Aorta (tissue), 5 donors: ENCODE measurements at regions not wholly inside any gene's neighbourhood (a gene's known extent, or its start where the extent isn't known, plus 50 kb on each side); places are given as distances from the start of the nearest gene placed in this dataset.

ENCODE experiments used
- ATAC-seq: fragments of 200-7000 bp; cut with Tn5 transposase; one replicate; pipeline ENCODE4 v1.9.1; 2022; ENCODE audit warnings: moderate library complexity; ENCODE audit not compliant: low FRiP score
- DNase-seq, 2 donors: peaks; one replicate each; pipeline ENCODE4 v3.0.0-alpha.2; 2020
- H3K27ac ChIP-seq, 2 donors: one replicate each; pipeline ENCODE4 v1.5.1; 2013; ENCODE audit warnings: low read length in 2 of 2, mild to moderate bottlenecking in 2 of 2, moderate library complexity in 2 of 2, control low read depth in 1 of 2, inconsistent platforms in 1 of 2, low read depth in 1 of 2
- H3K27me3 ChIP-seq, 2 donors: one replicate each; pipeline ENCODE4 v1.6.1; 2013; ENCODE audit warnings: control low read depth in 1 of 2, low read length in 1 of 2, mild to moderate bottlenecking in 1 of 2, moderate library complexity in 1 of 2; ENCODE audit not compliant: insufficient read depth in 2 of 2, control insufficient read depth in 1 of 2
- H3K36me3 ChIP-seq, 2 donors: one replicate each; pipeline ENCODE4 v1.6.1; 2013; ENCODE audit warnings: control low read depth in 1 of 2, low read length in 1 of 2, mild to moderate bottlenecking in 1 of 2; ENCODE audit not compliant: insufficient read depth in 2 of 2, control insufficient read depth in 1 of 2
- H3K4me1 ChIP-seq, 2 donors: one replicate each; pipeline ENCODE4 v1.6.1; 2013; ENCODE audit warnings: low read length in 2 of 2, control low read depth in 1 of 2, mild to moderate bottlenecking in 1 of 2, moderate library complexity in 1 of 2; ENCODE audit not compliant: insufficient read depth in 2 of 2, control insufficient read depth in 1 of 2
- H3K4me3 ChIP-seq, 2 donors: one replicate each; pipeline ENCODE4 v1.5.1; 2013; ENCODE audit warnings: low read length in 2 of 2, control low read depth in 1 of 2, mild to moderate bottlenecking in 1 of 2
- H3K9me3 ChIP-seq: one replicate; pipeline ENCODE4 v1.6.1; 2013; ENCODE audit warnings: mild to moderate bottlenecking, low read length; ENCODE audit not compliant: control insufficient read depth
- WGBS, 2 donors: extraction: QIAGEN DNeasy Blood & Tissue Kit; methylation state at CpG; one replicate each; pipeline ENCODE4 v1.1.7; 2013; 5-methylcytosine and 5-hydroxymethylcytosine counted together
- intact Hi-C, 2 donors: fragments of 100-400 bp; cut with DNase I; formaldehyde crosslinking; loops; one replicate each; pipeline versions ENCODE4 v1.14.2 to v1.15.0; 2022
- donor health status: healthy with polysubstance abuse.
- donor health status: Bipolar disorder and iron deficiency.
- donor health status: DM: no; HTN: no; CAD: no.
- donor health status: DM: no; HTN: no; CAD: no.
- donor health status: DM: yes; HTN: yes; CAD: no.

GRCh38 chr10:125300937-125301336, 140.6 kb upstream of the CTBP2 start:
- H3K36me3 ChIP-seq: no peaks in the 10 kb centered on the region
- ATAC-seq: no peak
- intact Hi-C loops: no loop called here

GRCh38 chr10:125299461-125299860, 139.1 kb upstream of the CTBP2 start:
- H3K27ac ChIP-seq: no peak overlapping the region
- peaks cover 0 to 3% of the 10 kb centered on the region in 2 donors for H3K27me3 ChIP-seq
- H3K9me3 ChIP-seq: peaks cover 1% of the 10 kb centered on the region
- intact Hi-C loops: no loop called here
- no peak overlapping the region for H3K4me3 ChIP-seq
- no peaks in the 10 kb centered on the region for H3K4me1 ChIP-seq
- 6 to 9% methylated on average over 2 of the region's 2 CpGs for WGBS, 2 donors
- DNase-seq (no peak), ATAC-seq (no peak)
- H3K36me3 ChIP-seq: no peaks in the 10 kb centered on the region

More at GRCh38 chr10:125300937-125301336, 140.6 kb upstream of the CTBP2 start:
- 43 to 57% methylated on average over 2 of the region's 2 CpGs for WGBS, 2 donors
- Histone ChIP-seq H3K27ac (no peak overlapping the region), H3K9me3 (peaks cover under 1% of the 10 kb centered on the region), H3K27me3 (peaks cover 0 to 3% of the 10 kb centered on the region in 2 donors), H3K4me1 (no peaks in the 10 kb centered on the region), H3K4me3 (no peak overlapping the region)
- no peak for DNase-seq

- H3K27ac ChIP-seq: no peak overlapping the region
- intact Hi-C loops: no loop called here
- H3K9me3 ChIP-seq: peaks cover 1% of the 10 kb centered on the region
- 83 to 85% methylated on average over 9 of the region's 9 CpGs for WGBS, 2 donors
- no peaks in the 10 kb centered on the region for H3K4me1 ChIP-seq
- ATAC-seq (no peak), DNase-seq (no peak)
- no peak overlapping the region for H3K4me3 ChIP-seq
- peaks cover 0 to 3% of the 10 kb centered on the region in 2 donors for H3K27me3 ChIP-seq
- no peaks in the 10 kb centered on the region for H3K36me3 ChIP-seq
Observed at GRCh38 chr10:125296598-125296997, 136.2 kb upstream of the CTBP2 start.

- peaks cover 1% of the 10 kb centered on the region for H3K9me3 ChIP-seq
- ATAC-seq (no peak), DNase-seq (no peak)
- H3K4me3 ChIP-seq: no peak overlapping the region
- no peaks in the 10 kb centered on the region for H3K27me3 ChIP-seq
- H3K36me3 ChIP-seq: no peaks in the 10 kb centered on the region
- H3K4me1 ChIP-seq: no peaks in the 10 kb centered on the region
- intact Hi-C loops: no loop called here
- no peak overlapping the region for H3K27ac ChIP-seq
- 80 to 86% methylated on average over 2 of the region's 2 CpGs for WGBS, 2 donors
Observed at GRCh38 chr10:125294109-125294508, 133.7 kb upstream of the CTBP2 start.

- H3K4me3 ChIP-seq: no peak overlapping the region
- DNase-seq (no peak), ATAC-seq (no peak)
- H3K27ac ChIP-seq: no peak overlapping the region
- H3K9me3 ChIP-seq: peaks cover 1% of the 10 kb centered on the region
- H3K36me3 ChIP-seq: no peaks in the 10 kb centered on the region
- intact Hi-C loops: no loop called here
- H3K4me1 ChIP-seq: no peaks in the 10 kb centered on the region
- 74 to 77% methylated on average over 9 of the region's 9 CpGs for WGBS, 2 donors
- H3K27me3 ChIP-seq: no peaks in the 10 kb centered on the region
Observed at GRCh38 chr10:125291836-125292235, 131.5 kb upstream of the CTBP2 start.

- no peak overlapping the region for H3K27ac ChIP-seq
- no peaks in the 10 kb centered on the region for H3K27me3 ChIP-seq
- no peaks in the 10 kb centered on the region for H3K36me3 ChIP-seq
- no peak overlapping the region for H3K4me3 ChIP-seq
- DNase-seq: no peak
- intact Hi-C loops: no loop called here
- 90 to 100% methylated on average over 1 of the region's 1 CpG for WGBS, 2 donors
- peaks cover 2% of the 10 kb centered on the region for H3K9me3 ChIP-seq
- no peaks in the 10 kb centered on the region for H3K4me1 ChIP-seq
- ATAC-seq: no peak
Observed at GRCh38 chr10:125289461-125289860, 129.1 kb upstream of the CTBP2 start.

- Histone ChIP-seq H3K36me3 (no peaks in the 10 kb centered on the region), H3K27me3 (no peaks in the 10 kb centered on the region), H3K4me3 (no peak overlapping the region), H3K9me3 (peaks cover 2% of the 10 kb centered on the region), H3K4me1 (no peaks in the 10 kb centered on the region), H3K27ac (no peak overlapping the region)
- DNase-seq (no peak), ATAC-seq (no peak)
- WGBS, 2 donors: 72 to 77% methylated on average over 6 of the region's 6 CpGs
- intact Hi-C loops: no loop called here
Observed at GRCh38 chr10:125284875-125285597, 124.7 kb upstream of the CTBP2 start.

- Histone ChIP-seq H3K36me3 (no peaks in the 10 kb centered on the region), H3K27me3 (no peaks in the 10 kb centered on the region), H3K4me3 (no peak overlapping the region), H3K4me1 (no peaks in the 10 kb centered on the region), H3K27ac (no peak overlapping the region), H3K9me3 (peaks cover 2% of the 10 kb centered on the region)
- intact Hi-C loops: no loop called here
- WGBS, 2 donors: 93% methylated on average over 11 of the region's 11 CpGs
- ATAC-seq: no peak
- DNase-seq: no peak
Observed at GRCh38 chr10:125283836-125284614, 123.7 kb upstream of the CTBP2 start.
